ENCODE measurements at regions not wholly inside any gene's neighbourhood (a gene's known extent, or its start where the extent isn't known, plus 50 kb on each side); places are given as distances from the start of the nearest gene placed in this dataset.
"Not testable (repeated sequence)": the region's sequence is repeated elsewhere in the genome, so short reads cannot be mapped to it uniquely, and the experiment has no call there.

DNA sequence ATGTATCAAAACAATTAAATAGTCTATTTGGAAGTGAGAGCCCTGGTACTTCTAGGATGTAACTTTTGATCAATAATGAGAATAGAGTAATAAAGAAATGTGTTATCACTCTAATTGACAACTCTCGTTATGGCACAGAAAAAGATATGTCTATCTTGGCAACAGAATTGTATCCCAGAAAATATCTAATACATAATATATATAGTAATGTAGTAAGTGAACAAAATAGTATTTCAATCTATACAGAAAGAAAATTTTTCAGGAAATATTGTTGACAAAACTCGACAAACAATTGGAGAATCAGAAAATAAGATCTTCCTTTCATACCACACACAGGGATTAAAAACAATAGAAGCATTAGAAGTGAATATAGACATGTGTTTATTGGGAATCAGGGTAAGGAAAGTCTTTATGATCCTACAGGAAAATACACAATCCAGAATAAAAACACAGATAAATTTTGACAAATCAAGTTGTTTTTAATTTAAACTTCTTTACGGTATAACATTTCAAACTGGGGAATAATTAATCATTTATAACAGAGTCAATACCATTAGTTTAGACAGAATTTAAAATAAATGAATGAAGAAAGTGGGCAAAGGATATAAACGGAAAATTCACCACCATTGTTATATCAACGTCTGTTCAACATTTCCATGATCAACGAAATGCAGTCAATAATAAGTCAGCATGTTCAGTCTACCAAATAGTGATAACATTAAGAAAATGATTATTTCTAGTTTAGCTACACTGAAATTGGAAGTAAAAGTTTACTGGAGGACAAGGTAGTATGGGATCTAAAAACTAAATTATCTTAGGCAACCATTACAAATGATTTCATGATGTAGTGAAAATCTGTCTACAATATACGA lies 1526.5 kb upstream of the TPTE start:
- H3K4me1 ChIP-seq (ENCODE audit: insufficient read depth, low read length): no peaks in the 10 kb centered on the region
- H3K36me3 ChIP-seq (ENCODE audit: insufficient read depth, low read length): no peaks in the 10 kb centered on the region
- Mint-ChIP-seq H3K27me3 (peaks cover 47% of the 10 kb centered on the region), H3K36me3 (ENCODE audit: low read depth) (peaks cover 6% of the 10 kb centered on the region), H3K9me3 (peaks cover 29% of the 10 kb centered on the region), H3K4me3 (no peak overlapping the region), H3K27ac (no peak overlapping the region), H3K4me1 (ENCODE audit: low read depth) (no peaks in the 10 kb centered on the region)
- TF ChIP-seq, protein P1, sequence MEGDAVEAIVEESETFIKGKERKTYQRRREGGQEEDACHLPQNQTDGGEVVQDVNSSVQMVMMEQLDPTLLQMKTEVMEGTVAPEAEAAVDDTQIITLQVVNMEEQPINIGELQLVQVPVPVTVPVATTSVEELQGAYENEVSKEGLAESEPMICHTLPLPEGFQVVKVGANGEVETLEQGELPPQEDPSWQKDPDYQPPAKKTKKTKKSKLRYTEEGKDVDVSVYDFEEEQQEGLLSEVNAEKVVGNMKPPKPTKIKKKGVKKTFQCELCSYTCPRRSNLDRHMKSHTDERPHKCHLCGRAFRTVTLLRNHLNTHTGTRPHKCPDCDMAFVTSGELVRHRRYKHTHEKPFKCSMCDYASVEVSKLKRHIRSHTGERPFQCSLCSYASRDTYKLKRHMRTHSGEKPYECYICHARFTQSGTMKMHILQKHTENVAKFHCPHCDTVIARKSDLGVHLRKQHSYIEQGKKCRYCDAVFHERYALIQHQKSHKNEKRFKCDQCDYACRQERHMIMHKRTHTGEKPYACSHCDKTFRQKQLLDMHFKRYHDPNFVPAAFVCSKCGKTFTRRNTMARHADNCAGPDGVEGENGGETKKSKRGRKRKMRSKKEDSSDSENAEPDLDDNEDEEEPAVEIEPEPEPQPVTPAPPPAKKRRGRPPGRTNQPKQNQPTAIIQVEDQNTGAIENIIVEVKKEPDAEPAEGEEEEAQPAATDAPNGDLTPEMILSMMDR (IDR thresholded peaks at IDR 0.05): no peak
- no peak overlapping the region for H3K4me3 ChIP-seq (ENCODE audit: low read length)
- POLR2A ChIA-PET: no interaction called here
- DNase-seq (no peak), ATAC-seq (ENCODE audit: poor library complexity) (no peak)
- no peak overlapping the region for H3K27ac ChIP-seq (ENCODE audit: low read depth in 1 of 2, low read length in 2 of 2)
- peaks cover 13 to 31% of the 10 kb centered on the region in 2 experiments for H3K27me3 ChIP-seq (ENCODE audit: control insufficient read depth in 1 of 2, insufficient read depth in 2 of 2, low read length in 2 of 2)
- CTCF ChIA-PET: no interaction called here
- H3K9me3 ChIP-seq (ENCODE audit: control insufficient read depth in 1 of 2, insufficient read depth in 1 of 2, low read length in 2 of 2): peaks cover 11 to 33% of the 10 kb centered on the region in 2 experiments
- intact Hi-C loops (cut with DNase I, micrococcal nuclease): no loop called here

DNA sequence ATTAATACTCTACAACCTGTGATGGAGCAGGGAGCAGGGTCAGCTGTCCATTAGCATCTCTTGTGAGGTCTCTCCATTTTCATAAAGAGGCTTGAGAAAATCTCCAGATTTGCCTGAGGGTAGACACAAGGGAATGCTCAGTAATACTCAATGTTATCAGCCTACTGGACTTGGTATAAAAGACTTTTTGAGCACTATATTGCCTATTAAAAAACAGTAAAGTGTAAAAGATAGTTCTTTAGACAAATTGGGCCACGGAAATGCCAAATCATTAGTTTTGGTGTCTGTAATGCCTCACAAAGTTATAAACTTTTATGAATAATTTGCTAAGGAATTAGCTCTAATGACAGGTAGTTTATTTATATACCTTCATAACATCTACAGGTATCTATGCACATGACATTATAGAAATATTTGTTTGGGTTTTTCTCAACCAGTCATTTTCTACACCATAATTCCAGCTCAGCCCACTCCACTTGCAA lies 1524.9 kb upstream of the TPTE start:
- peaks cover 11 to 19% of the 10 kb centered on the region in 2 experiments for H3K9me3 ChIP-seq (ENCODE audit: control insufficient read depth in 1 of 2, insufficient read depth in 1 of 2, low read length in 2 of 2)
- peaks cover 25% of the 10 kb centered on the region for H3K9me3 Mint-ChIP-seq
- H3K4me1 ChIP-seq (ENCODE audit: insufficient read depth, low read length); H3K36me3 ChIP-seq (ENCODE audit: insufficient read depth, low read length); H3K4me3 ChIP-seq (ENCODE audit: low read length); H3K4me1 Mint-ChIP-seq (ENCODE audit: low read depth); H3K27ac Mint-ChIP-seq; H3K4me3 Mint-ChIP-seq; H3K27ac ChIP-seq (ENCODE audit: low read depth in 1 of 2, low read length in 2 of 2); POLR2A ChIA-PET; H3K36me3 Mint-ChIP-seq (ENCODE audit: low read depth); intact Hi-C loops (cut with DNase I, micrococcal nuclease); CTCF ChIA-PET; DNase-seq; ATAC-seq (ENCODE audit: poor library complexity): not testable (repeated sequence)
- H3K27me3 Mint-ChIP-seq: peaks cover 35% of the 10 kb centered on the region
- H3K27me3 ChIP-seq (ENCODE audit: control insufficient read depth in 1 of 2, insufficient read depth in 2 of 2, low read length in 2 of 2): peaks cover 13 to 26% of the 10 kb centered on the region in 2 experiments

DNA sequence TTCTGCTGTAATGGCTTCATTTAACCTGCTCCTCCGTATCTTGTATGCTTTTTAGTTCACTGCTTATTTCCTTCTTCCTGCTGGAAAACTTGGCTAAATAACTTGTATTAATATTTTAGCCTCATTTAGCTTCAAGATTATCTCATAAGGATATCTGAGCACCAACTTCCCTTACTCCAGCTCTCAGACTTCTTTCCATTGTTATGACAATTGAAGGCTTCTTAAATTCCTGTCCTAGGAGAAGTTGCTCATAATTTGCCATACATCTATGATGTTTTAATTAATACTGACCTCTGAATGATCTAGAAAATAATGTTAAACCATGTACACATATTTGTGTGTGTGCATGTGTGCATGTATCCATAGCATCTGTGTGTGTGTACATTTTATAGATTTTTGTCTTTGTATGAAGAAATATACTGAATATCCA lies 1524.4 kb upstream of the TPTE start:
- intact Hi-C loops (cut with DNase I, micrococcal nuclease): no loop called here
- peaks cover 24% of the 10 kb centered on the region for H3K9me3 Mint-ChIP-seq
- Histone ChIP-seq H3K4me3 (ENCODE audit: low read length) (no peak overlapping the region), H3K36me3 (ENCODE audit: insufficient read depth, low read length) (no peaks in the 10 kb centered on the region), H3K27me3 (ENCODE audit: control insufficient read depth in 1 of 2, insufficient read depth in 2 of 2, low read length in 2 of 2) (peaks cover 9 to 21% of the 10 kb centered on the region in 2 experiments), H3K27ac (ENCODE audit: low read depth in 1 of 2, low read length in 2 of 2) (no peak overlapping the region), H3K4me1 (ENCODE audit: insufficient read depth, low read length) (no peaks in the 10 kb centered on the region), H3K9me3 (ENCODE audit: control insufficient read depth in 1 of 2, insufficient read depth in 1 of 2, low read length in 2 of 2) (peaks cover 11 to 14% of the 10 kb centered on the region in 2 experiments)
- H3K4me3 Mint-ChIP-seq: no peak overlapping the region
- ATAC-seq (ENCODE audit: poor library complexity) (no peak), DNase-seq (no peak)
- H3K4me1 Mint-ChIP-seq (ENCODE audit: low read depth): no peaks in the 10 kb centered on the region
- ChIA-PET POLR2A (no interaction called here), CTCF (no interaction called here)
- peaks cover 30% of the 10 kb centered on the region for H3K27me3 Mint-ChIP-seq
- H3K36me3 Mint-ChIP-seq (ENCODE audit: low read depth): no peaks in the 10 kb centered on the region
- TF ChIP-seq, protein P1 (IDR thresholded peaks at IDR 0.05): no peak
- H3K27ac Mint-ChIP-seq: no peak overlapping the region

DNA sequence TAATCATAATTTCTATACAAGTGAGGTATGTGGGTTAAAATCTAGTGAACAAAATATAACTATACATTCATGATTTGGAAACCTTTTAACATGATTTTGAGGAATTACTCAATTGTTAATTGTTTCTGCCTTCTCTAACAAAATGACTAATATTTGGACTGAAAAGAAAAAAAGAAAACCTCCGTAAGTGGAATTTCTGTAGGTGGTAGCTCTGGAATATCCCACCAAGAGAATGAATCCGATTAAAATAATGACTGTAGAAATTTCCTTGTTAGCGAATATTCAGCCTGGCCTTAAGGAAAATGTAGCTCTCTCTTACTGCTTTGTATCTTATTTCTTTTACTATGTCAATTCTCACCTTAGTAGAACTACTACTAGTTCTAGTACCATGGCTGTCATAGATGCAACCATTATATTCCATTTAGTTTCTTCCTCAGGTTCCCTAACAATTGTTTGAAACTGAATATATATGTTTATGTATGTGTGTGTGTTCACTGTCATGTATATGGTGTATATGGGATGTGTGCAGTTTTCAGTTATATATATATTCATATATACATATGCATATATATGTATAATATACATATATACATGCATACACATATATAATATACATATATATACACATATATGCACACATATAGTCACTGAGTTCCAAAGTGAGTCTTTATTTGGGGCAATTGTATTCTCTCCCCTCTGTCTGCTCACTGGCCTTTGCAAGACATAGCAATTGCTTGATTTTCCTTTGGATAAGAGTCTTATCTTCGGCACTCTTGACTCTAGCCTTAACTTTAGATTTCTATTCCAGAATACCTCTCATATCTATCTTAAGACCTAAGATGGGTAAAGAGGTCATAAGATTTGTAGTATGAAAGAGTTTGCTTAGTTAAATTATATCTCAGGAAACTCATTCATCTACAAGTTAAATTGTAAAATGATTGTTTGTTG lies 1523.7 kb upstream of the TPTE start:
- intact Hi-C loops (cut with DNase I, micrococcal nuclease); DNase-seq; H3K27ac ChIP-seq (ENCODE audit: low read depth in 1 of 2, low read length in 2 of 2); H3K4me1 Mint-ChIP-seq (ENCODE audit: low read depth); H3K36me3 Mint-ChIP-seq (ENCODE audit: low read depth); ATAC-seq (ENCODE audit: poor library complexity); H3K4me1 ChIP-seq (ENCODE audit: insufficient read depth, low read length); POLR2A ChIA-PET; H3K36me3 ChIP-seq (ENCODE audit: insufficient read depth, low read length); H3K4me3 Mint-ChIP-seq; H3K27ac Mint-ChIP-seq; H3K4me3 ChIP-seq (ENCODE audit: low read length); CTCF ChIA-PET: not testable (repeated sequence)
- peaks cover 23% of the 10 kb centered on the region for H3K27me3 Mint-ChIP-seq
- Histone ChIP-seq H3K27me3 (ENCODE audit: control insufficient read depth in 1 of 2, insufficient read depth in 2 of 2, low read length in 2 of 2) (peaks cover 2 to 15% of the 10 kb centered on the region in 2 experiments), H3K9me3 (ENCODE audit: control insufficient read depth in 1 of 2, insufficient read depth in 1 of 2, low read length in 2 of 2) (peaks cover 9 to 11% of the 10 kb centered on the region in 2 experiments)
- peaks cover 21% of the 10 kb centered on the region for H3K9me3 Mint-ChIP-seq

DNA sequence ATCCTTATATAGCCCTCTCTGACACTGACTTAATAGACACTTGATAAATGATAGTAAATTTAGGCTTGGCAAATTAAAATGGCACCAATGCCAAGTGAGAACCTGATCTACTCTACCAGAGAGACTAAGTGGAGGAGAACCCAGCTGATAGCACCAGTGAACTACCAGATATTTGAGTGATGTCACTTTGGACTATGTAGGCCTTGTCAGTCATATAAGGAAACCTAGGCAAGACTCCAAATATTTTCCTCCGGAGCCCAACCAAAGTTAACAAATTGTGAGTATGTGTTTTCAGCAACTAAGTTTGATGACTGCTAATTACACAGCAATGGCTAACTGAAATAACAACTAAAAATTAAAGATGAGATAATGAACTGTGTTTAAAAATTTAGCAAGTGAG lies 1522.9 kb upstream of the TPTE start:
- intact Hi-C loops (cut with DNase I, micrococcal nuclease); H3K27ac ChIP-seq (ENCODE audit: low read depth in 1 of 2, low read length in 2 of 2); H3K36me3 Mint-ChIP-seq (ENCODE audit: low read depth); H3K4me1 ChIP-seq (ENCODE audit: insufficient read depth, low read length); H3K4me1 Mint-ChIP-seq (ENCODE audit: low read depth); H3K36me3 ChIP-seq (ENCODE audit: insufficient read depth, low read length); H3K27me3 ChIP-seq (ENCODE audit: control insufficient read depth in 1 of 2, insufficient read depth in 2 of 2, low read length in 2 of 2); H3K27ac Mint-ChIP-seq; DNase-seq; ATAC-seq (ENCODE audit: poor library complexity); H3K4me3 Mint-ChIP-seq; H3K4me3 ChIP-seq (ENCODE audit: low read length); CTCF ChIA-PET; POLR2A ChIA-PET: not testable (repeated sequence)
- peaks cover 10 to 11% of the 10 kb centered on the region in 2 experiments for H3K9me3 ChIP-seq (ENCODE audit: control insufficient read depth in 1 of 2, insufficient read depth in 1 of 2, low read length in 2 of 2)
- Mint-ChIP-seq H3K27me3 (peaks cover 15% of the 10 kb centered on the region), H3K9me3 (peaks cover 17% of the 10 kb centered on the region)
